Loucy (cell line): ENCODE measurements at regions not wholly inside any gene's neighbourhood (a gene's known extent, or its start where the extent isn't known, plus 50 kb on each side); places are given as distances from the start of the nearest gene placed in this dataset.

Experiments used
- CTCF ChIP-seq: fragments of 200-600 bp; sonication (generic); conservative IDR thresholded peaks from 2 replicates; pipeline ENCODE4 v1.5.1; 2014; ENCODE audit warnings: mild to moderate bottlenecking, antibody characterized with exemption, low read length
- EZH2phosphoT487 ChIP-seq: fragments of 200-600 bp; IDR thresholded peaks from 2 replicates; pipeline ENCODE4 v1.6.1; 2018; ENCODE audit warnings: antibody characterized with exemption, mild to moderate bottlenecking, moderate library complexity, borderline replicate concordance

- TF ChIP-seq CTCF (no peak), EZH2phosphoT487 (no peak)
Observed at GRCh38 chr14:26841326-26841725, 243.5 kb upstream of the NOVA1 start.
